GM04504 (cell line): ENCODE measurements at regions not wholly inside any gene's neighbourhood (a gene's known extent, or its start where the extent isn't known, plus 50 kb on each side); places are given as distances from the start of the nearest gene placed in this dataset.

Experiments used
- DNase-seq: peaks from one replicate; pipeline ENCODE4 v3.0.0-alpha.2; 2012; ENCODE audit warnings: low read depth

DNA sequence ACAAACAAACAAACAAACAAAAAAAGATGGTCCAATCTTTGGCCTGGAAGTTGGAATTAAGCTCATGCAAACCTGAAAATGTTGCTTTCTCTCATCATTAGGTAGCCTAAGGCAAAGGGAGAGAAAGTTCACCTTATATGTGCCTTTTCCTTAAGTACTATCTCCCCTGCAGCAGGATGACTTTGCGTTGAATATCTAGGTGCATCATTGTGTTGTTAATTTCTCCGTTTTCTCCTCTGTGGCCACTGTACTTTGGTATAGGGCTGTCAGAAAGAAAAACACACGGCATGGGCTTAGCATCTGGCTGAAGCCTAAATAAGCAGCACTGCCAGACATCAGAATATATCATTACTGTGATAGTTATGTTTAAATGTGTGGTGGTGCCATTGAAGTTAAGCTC is 345.5 kb downstream of the BCAT1 start:
- no peak for DNase-seq

DNA sequence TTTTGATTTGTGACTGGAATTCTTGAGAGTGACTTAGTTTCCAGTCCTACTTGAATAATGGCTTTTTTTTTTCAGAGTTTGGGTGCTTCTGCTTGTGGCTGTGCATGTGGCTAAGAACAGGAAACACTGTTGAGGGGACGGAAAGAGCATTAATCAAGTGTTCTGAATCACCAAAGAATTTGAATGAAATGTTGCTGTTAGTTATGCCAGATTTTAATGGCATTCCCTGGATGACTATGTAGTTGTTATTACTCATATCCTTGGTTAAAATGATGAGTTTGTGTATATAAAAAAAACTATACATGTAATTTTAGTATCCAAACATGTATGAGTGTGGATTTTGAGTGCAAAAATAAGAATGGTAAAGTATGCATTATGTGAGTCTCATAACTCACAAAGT is 347.9 kb downstream of the BCAT1 start:
- DNase-seq = peak; percentile 44

DNA sequence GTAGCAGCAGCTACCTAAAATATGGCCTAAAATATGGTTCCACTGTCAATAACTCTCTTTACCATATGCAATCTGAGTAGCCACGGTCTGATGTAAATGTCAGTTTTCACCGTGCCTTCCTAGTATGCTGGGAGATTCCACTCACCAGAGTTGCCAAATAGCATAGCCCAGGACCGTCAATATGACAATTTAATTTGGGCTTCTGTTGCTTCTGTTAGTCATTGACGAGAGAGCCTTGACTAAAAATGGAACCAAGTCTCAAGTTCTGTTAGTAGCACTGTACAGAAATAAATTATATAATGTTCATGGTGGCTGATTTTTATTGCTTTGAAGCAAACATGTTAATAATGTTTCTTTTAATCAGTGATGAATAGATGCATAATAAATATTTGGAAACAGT is 348.4 kb downstream of the BCAT1 start:
- DNase-seq = no peak

DNA sequence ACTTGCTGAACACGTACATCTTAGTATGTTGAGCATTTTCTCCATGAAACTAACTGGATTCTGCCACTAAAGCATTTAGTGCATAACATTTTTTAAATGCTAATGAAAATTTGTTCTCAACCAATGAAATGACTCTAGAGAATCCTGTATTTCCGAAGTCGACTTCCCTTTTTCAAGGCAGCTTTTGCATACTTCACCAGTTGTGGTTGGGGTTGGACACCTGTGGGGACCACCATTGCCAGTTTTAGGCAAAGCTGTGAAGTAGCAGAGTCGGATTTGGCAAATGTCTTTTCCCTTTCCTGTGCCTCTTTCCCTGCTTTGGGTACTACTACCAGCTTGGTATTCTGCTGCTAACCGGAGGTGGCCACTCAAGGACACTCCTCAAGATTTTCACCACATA is 349.2 kb downstream of the BCAT1 start:
- no peak for DNase-seq

DNA sequence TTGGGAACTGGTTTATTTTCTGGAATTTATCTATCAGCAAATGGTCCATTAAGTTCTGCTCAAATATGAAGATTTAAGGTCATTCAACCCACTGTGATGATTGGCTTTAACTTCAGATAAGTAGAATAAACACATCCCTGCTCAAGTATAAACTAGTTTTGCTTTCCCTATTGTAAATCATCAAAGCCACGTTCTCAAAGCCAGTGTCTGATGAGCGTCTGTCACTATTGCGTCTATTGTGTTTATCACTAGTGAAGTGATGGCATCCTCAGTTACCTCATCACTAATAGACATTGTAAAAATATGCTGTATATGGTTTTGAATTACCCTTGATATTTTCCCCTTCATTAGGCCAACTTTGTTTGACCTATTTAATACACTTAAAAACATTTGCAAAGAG is 351.3 kb downstream of the BCAT1 start:
- DNase-seq = no peak

DNA sequence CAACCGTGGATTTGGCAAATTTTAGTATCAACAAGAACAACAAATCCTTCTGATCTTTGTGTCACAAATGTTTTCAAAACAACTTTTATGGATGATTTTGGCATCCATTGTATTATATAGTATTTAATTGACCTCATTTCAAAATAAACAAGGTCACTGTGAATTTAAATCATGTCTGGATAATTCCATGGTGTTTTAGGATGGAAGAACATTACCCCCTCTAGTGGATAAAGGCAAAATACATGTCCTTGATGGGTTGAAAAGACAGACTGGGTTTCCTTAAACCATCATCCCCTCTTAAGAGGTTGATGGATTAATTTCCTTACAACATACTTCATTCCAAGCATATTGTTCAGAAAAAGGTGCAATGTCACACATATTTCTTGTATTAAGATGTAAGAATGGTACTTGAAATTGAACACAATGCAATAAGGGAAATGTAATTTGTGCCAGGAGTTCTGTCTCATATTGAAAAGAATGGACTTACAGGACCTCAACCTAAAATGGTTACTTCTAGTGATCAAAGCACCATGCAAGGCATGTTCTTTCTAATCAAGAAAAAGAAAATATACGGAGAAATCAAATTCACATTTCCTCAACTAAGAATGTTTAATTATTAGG is 352.0 kb downstream of the BCAT1 start:
- DNase-seq = no peak

DNA sequence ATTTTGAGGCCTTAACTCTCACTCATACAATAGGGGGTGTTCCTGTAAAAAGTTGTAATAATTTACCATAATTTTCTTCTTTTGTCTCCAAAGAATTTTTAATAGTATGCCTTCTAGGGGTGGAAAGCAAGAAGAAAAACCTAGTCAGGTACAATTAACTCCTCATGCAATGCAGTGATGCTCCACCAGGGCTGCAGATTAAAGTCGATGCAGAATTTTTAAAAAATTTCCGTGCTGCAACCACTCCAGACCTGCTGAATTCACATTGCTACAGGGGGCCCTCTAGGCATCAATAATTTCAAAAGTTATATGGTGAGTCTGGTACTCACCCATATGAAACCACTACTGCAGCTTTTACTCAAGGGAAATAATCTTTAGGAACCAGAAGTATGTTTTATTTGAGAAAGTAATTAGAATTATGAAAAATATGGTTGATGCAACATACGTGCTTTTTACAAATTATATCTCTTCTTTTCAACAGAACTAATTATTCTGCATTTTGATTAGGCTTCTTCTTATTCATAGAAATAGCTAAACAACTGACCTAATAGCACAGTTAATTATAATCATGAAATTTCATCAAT is 353.2 kb downstream of the BCAT1 start:
- DNase-seq = no peak

DNA sequence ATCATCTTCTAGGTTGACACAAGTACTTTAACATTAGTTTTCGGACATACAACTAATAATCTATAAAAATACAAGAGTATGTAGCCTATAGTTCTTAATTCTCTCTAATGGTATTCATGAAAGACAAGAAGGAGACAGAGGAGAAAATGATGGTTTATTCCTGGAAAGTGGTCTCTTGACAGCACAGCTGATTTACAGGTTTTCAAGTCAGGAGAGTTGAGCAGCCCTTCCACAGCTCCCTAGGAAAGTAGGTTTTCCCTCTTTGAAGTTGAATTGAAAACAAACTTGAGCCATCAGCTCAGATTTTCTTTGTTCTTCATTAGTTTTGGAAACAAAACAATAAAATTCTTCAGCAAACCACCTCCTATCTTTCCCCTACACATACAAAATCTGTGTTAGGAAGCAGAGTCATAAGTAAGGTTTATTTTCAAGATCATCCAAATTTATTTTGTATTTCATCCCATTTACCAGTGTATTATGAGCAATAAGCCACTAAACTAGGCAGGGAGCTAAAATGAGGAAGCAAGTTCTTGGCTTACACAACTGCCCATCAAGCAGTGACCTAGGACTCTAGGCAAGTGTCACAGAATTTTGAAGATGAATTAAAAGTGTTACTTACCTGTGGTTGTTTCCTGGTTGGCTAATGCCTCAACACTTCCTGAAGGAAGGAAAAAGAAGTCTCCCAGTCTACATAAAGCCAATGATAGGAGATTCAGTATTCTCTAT is 357.0 kb downstream of the BCAT1 start:
- no peak for DNase-seq

DNA sequence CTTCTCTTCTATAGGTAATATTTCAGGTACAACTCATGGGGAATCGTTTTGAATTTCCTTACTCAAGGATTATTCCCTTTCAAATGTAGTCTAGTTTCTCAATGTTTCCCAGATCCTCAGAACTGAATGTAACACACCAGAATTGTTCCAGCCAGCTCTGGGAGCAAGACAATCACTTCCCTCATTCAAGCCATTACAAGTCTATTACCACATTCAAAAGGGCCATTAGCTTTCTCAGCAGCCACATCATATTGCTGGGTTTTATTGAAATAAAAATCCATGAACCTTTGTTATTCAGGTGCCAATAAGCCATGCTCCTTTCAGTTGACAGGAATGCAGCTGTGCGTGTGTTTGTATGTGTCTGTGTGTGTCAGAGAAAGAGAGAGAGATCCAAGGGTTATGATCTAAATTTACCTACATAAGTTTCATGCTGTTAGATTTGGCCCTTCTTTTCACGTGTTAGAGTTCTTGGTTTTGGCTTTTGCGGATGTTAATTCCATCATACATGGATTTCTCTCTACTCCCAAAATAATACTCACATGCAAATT is 357.7 kb downstream of the BCAT1 start:
- no peak for DNase-seq

DNA sequence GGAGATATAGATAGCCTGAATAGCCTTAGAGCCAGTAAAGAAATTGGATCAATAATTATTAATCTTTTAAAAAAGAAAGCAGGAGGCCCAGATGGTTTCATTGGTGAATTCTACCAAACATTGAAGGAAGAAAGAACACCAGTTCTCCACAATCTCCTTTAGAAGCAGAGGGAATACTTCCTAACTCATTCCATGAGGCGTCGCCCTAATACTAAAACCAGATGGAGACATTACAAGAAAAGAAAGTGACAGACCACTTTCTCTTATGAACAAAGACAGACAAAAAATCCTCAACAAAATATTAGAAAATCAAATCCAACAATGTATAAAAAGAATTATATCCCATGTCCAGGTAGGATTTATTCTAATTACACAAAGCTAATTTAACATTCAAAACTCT is 362.6 kb downstream of the BCAT1 start:
- no peak for DNase-seq

DNA sequence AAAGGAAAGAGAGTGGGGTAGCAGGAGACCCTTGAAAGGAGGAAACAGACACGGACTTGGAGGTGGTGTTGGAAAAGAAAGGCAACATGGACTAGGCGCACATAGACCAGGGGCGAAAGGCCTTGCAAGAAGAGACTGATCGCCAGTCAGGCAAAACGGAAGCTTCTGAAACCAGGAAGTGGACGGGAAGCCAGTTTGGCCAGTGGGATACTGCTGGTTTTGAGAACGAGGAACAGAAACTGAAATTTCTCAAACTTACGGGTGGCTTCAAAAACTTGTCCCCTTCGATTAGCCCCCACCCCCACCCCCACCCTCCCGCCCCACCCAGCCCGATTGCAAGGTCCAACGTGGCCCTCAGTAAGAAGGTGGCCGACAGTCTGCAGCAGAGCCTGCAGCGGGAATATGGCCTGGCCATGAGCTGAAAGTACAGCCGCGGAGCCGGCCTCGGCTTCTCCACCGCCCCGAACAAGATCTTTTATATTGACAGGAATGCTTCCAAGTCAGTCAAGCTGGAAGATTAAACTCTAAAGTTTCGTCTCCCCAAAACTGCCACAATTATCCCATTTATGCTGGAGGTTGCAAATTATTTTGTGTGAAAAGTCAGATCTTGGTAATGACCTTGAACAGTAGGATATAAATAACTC is 364.7 kb downstream of the BCAT1 start:
- no peak for DNase-seq

DNA sequence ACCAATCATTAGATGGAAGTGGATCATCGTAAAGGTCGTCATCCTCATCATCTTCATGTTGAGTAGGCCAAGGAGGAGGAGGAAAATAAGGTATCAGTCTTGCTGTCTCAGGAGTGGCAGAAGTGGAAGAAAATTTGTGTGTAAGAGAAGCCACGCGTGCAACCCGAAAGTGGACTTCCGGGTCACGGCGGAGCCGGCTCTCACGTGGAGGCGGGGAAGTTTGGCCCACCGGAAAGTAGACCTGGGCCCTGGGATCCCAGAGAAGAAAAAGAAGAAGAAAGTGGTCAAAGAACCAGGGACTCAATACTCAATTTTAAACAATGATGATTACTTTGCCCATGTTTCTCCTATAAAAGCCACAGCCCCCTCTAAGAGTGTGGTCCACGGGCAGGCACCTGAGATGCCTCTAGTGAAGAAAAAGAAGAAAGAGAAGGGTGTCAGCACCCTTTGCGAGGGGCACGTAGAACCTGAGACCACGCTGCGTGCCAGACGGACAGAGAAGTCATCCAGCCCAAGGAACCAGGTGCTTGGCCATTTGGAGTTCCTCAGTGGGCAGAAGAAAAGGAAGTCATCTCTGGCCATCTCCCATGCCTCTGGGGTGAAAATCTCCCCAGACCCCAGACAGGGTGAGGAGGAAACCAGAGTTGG is 365.8 kb downstream of the BCAT1 start:
- no peak for DNase-seq

DNA sequence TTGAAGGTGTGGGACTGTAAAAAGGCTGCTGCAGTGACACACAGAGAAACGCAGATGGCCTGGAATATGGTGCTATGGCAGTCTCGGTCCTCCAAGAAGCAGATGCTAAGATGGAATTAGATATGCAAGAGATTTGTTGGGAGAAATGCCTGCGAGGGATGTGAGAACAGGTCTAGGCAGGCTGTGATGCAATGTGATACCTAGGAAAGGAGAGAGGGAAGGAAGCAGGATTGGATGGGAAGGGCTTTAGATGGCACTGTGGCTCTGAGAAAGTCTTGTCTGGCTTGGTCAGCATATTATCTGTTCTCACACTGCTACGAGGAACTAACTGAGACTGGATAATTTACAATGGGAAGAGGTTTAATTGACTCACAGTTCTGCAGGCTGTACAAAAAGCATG is 374.4 kb downstream of the BCAT1 start:
- no peak for DNase-seq

DNA sequence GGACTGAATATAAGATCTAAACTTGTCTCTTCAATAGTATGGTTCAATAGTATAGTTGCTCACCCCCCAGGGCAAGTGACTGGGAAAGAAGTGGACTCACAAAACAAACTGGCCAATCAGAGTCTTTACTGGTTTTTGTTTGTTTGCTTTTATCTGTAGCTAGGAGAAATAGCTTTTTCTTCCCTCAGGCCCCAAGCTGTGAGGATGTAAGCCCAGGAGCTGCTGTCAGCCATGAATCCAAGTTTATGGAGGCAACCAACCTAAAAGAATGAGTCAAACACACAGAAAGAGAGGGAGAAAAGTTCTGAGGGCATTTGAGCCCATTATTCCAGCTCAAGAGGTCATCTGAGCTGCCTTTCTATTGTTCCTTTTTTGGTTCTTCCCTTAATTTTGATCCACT is 375.3 kb downstream of the BCAT1 start:
- no peak for DNase-seq

DNA sequence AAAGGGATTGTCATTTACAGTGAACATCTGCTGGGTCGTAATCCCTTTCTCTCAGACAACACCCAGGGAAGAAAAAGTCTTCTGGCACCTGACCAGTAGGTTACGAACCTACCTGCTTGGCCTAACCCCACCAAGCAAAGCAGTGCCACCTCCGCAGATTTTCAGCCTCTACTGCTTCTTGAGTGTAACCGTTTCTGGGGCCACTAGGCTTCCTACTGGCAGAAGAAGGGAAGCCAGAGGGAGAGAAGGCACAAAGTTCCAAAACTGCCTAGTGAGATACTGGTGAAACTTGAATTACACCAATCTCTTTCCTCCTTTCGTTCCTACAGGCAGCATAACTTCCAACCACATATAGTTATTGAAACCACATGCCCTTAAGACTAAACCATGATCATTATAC is 383.6 kb downstream of the BCAT1 start:
- no peak for DNase-seq

DNA sequence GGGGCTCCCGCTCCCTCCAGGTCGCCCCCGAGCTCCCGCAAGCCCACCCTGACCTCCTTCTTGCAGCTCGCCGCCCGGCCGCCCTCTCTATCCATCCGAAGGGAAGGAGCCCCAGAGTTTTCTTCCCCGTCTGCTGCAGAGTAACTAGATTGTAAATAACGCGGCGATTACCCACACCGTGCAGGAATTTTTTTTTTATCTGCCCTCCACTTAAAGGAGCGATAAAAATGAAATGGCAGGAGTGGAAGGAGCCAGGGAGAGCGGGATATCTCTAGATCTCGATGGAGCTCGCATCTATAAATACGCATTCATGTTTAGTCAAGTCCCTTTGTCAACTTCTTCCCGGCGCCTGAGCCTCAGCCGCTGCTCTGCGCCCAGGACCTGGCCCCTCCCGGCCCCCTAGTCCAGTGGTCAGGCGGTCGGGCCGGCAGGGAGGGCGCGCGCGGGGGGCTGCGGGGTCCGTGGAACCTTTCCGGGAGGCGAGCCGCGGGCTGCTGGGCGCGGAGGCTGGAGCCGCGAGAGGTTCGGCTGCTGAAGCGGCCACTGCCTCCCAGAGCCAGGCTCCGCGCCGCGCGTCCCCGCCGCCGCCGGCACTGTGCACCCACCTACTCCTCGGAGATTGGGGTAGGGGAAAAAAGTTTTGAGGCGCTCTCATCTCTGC is 386.0 kb downstream of the BCAT1 start:
- DNase-seq = no peak

DNA sequence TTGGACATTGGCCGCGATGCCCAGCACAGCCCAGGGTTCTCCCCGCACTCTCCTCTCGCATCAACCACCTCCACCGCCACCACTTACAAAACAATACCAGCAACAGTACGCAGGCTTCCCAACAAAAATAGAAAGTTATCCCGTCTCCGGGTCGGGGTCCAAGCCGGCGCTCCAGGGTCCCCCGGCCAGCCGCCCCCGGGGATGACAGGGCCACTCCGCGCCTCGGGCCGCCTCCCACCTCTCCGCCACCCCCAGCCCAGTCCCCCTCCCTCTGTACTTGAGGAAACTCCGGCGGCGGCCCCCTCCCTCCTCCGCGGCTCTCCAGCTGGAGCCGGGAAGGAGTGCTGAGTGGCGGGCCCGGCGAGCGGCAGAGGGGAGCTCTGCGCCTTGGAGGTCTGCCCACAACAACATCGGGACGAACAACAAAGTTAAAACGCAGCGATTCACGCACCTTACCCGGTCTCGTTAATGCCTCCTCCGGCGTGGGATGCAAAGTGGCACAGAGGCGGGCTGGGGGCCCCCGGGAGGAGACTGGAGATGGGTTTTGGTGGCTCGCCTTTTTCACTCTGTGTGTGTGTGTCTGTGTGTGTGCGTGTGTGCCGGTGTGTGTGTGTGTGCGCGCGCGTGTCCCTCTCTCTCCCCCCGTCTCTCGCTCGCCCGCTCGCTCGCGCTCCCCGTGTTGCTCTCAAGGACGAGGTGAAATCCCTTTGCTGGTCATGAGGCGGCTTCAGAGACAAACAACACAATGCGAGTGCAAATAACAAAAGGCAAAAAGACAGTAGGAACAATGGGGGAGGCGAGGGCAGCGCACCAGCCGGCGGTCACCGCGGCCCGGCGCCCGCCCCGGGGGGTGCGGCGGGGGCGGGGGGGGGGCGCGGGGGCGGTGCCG is 386.8 kb downstream of the BCAT1 start:
- no peak for DNase-seq

DNA sequence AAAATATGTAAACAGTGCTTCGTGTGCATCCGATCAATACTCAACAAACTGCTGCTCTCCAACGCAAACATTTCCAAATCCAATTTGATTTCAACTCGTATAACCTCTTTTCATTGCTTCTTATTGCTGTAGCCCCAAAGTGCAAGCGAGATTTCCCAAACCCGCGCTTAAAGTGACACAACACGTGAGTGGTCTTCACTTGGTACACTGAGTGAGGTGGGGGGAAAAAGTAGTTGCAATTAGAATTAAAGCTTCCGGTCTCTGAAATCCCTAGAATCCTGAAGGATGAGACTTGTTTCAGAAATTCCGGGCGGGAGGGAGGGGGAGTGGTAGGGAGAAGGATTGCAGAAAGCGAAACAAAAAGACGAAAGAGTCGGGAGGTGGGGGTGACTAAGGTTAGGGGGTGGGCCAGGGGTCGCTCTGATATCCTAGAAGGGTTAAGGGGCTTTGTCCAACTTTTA is 387.5 kb downstream of the BCAT1 start:
- DNase-seq = no peak

DNA sequence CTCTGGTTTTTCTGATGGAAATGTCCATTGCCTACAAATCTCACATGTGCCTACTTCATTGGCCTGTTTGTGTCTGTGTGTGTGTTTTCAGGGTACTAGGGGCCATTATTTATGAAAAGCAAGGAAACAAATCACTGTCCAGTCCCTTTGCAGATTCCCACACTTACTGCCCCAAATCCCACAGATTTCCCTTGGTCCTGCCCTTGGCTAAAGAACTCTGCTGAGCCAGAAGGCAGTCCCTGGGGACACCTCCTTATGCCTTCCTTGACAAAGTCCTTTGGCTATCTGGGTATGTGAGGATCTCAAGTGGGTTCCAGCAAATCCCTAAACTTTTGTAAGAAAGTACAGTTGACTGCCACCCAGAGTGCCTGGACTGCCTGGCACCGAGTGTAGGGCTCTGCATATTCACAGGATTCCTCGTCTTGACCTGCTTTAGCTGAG is 388.1 kb downstream of the BCAT1 start:
- no peak for DNase-seq

DNA sequence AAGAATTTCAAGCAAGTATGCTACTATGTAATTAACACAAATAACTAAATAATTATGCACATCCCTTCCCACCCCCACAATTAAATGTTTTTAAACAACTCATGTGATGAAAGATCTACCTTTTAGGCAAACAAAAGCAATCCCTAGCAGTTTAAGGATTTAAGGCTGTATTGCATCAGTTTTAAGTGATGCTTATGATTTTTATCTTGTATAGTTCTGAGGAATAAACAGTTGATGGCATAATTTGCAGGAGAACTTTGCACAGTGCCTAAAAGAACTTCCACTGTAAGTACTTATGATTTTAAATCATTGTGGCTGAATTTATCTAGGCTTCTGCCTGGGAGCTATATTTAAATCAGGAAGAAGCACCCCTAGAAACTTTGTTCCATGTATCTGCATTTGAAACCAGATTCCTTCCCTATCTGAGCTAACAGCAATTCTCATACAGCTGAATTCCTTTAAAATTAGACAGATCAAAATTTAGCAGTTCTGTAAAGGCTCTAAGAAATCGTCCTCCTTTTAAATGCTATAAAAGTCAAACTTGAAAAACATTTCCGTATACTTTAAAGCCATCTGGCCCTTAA is 388.6 kb downstream of the BCAT1 start:
- DNase-seq = no peak
